Hematopoietic multipotent progenitor cell (in vitro differentiated cells): ENCODE measurements at regions not wholly inside any gene's neighbourhood (a gene's known extent, or its start where the extent isn't known, plus 50 kb on each side); places are given as distances from the start of the nearest gene placed in this dataset.
A peak's percentile ranks its signal among the peaks of the same experiment; 100 is the strongest.
"Not testable (repeated sequence)": the region's sequence is repeated elsewhere in the genome, so short reads cannot be mapped to it uniquely, and the experiment has no call there.

Experiments used
- DNase-seq, 3 donors: peaks; one replicate each; pipeline ENCODE4 v3.0.0-alpha.2; 2011 to 2015; ENCODE audit warnings: low read depth in 2 of 3, low spot score in 2 of 3

DNA sequence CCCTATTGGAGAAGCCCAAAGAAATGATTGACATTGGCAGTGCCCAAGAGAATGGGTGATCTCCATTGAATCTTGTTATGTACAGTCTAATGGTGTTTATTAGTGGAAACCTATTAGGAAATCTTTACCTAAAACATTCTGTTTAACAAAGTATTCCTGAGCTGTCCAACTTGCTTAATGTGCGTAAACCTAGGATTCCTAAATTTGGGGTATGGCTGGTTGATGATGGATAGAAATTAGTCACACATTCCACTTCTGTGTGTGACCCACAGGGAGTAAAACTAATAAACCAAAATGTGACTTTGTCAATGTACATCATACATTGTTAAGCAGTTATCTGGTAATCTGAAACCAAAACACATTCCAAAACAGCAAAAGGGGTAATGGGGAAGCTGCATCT, 761.3 kb downstream of the FSCB start:
- DNase-seq = no peak

DNA sequence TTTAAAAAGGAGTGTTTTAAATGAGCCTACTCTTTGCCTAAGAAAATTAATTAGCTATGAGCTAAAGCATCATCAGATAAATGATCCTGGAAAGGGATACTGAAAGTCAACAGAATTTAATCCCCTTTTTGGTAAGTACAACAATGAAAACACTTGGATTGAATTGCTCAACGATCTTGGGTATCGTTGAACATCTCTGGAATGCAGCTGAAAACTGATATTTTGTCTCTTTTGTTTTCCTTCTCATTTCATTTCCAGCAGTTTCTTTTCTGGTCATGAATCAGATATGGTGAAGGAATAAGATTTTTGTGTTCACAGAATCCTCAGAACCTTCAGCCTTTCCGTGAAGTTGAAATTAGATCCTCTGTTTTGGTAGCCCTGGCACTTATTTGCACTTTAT, 771.2 kb downstream of the FSCB start:
- DNase-seq = no peak

GRCh38 chr14:43729143-43729542, 777.9 kb downstream of the FSCB start:
- DNase-seq = peak in 1 of 3 donors; percentile 23

- no peak for DNase-seq
Observed at GRCh38 chr14:43706900-43707299, 800.2 kb downstream of the FSCB start.

DNA sequence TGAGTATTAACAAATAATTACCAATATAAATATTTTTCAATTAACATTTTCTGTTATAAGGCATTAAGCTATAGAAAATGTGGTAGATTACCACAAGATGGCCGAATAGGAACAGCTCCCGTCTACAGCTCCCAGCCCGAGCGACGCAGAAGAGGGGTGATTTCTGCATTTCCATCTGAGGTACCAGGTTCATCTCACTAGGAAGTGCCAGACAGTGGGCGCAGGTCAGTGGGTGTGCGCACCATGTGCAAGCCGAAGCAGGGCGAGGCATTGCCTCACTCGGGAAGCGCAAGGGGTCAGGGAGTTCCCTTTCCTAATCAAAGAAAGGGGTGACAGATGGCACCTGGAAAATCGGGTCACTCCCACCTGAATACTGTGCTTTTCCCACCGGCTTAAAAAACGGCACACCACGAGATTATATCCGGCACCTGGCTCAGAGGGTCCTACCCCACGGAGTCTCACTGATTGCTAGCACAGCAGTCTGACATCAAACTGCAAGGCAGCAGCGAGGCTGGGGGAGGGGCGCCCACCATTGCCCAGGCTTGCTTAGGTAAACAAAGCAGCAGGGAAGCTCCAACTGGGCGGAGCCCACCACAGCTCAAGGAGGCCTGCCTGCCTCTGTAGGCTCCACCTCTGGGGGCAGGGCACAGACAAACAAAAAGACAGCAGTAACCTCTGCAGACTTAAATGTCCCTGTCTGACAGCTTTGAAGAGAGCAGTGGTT, 808.4 kb downstream of the FSCB start:
- not testable (repeated sequence) for DNase-seq

GRCh38 chr14:43697003-43697402, 810.1 kb downstream of the FSCB start:
- DNase-seq = no peak

- no peak for DNase-seq
Observed at GRCh38 chr14:43692706-43693105, 814.4 kb downstream of the FSCB start.

GRCh38 chr14:43687921-43688320, 819.2 kb downstream of the FSCB start:
- DNase-seq = no peak

DNA sequence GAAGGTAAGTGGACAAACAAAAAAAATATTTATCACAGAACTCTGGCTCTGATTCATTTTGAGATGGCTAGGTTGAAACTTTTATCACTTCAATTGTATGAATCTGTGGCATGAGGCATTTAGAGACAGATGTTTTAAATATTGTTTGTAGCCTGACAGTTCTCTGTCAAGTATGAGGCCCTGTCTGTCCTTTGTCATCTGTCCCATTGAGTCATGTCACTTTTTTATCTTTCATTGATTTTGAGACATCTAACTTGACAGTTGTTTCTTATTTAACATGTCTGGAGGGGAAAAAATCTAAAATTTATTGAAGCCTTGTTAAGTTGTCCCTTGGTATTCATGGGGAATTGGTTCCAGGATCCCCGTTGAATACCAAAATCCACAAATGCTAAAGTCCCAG, 829.5 kb downstream of the FSCB start:
- DNase-seq = no peak

GRCh38 chr14:43674273-43674672, 832.8 kb downstream of the FSCB start:
- no peak for DNase-seq

DNA sequence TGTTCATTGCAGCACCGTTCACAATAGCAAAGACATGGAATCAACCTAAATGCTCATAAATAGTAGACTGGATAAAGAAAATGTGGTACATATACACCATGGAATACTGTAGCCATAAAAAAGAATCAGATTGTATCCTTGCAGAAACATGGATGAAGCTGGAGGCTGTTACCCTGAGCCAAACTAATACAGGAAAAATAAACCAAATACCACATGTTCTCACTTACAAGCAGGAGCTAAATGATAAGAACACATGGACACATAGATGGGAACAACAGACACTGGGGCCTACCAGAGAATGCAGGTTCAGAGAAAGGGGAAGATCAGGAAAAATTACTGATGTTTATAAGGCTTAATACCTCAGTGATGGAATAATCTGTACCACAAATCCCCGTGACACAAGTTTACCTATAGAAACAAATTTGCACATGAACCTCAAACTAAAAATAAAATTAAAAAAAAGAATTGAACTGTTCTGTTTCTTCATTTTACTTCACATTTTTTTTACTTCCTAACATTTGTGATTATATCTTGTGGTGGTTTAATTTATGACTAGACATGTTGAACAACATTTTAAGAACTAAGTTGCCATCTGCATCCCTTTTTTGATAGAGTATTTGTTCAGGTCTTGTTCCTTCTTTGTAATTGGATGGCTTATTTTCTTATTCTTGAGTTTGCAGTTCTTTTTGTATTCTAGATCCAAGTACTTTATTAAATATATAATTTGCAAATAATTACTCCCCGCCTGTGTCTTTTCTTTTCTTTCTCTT, 835.2 kb downstream of the FSCB start:
- DNase-seq = peak in 2 of 3 donors; percentile 0 to 76

- no peak for DNase-seq
Observed at GRCh38 chr14:43669355-43669754, 837.7 kb downstream of the FSCB start.

DNA sequence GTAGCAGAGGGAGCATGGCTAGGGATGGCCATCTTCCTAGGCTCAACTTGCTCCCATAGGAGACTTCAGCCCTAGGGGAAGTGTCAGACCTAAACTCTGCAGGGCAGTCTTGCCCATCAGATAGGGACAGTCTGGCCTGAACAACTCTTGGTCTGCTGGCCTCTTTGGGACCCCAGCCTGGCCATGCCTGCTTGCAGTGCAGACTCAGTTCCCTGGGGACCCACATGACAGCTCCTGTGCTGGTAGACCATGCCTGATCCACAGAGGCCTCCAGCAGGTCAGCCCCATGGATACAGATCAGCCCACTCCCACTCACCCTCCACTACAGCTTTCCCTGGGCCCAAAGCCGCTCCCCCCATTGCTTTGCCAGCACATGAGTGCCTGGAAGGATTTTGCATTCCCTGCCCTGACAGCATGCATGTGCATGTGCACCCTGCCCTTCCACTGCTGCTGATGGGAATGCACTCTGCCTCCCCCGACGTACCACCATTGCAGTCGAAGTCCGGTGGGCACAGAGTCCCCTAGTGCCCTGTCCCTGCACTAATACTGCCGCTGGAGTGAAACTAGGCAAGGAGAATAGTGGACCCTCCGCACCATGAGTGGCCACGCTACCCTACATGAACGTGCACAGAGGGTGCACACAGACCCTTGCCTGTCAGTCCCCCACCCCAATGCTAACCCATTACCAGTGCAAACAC, 841.4 kb downstream of the FSCB start:
- DNase-seq = no peak

- DNase-seq = not testable (repeated sequence)
Observed at GRCh38 chr14:43655194-43655593, 851.9 kb downstream of the FSCB start.

GRCh38 chr14:43651896-43652295, 855.2 kb downstream of the FSCB start:
- no peak for DNase-seq

- no peak for DNase-seq
Observed at GRCh38 chr14:43651185-43651787, 855.8 kb downstream of the FSCB start.

DNA sequence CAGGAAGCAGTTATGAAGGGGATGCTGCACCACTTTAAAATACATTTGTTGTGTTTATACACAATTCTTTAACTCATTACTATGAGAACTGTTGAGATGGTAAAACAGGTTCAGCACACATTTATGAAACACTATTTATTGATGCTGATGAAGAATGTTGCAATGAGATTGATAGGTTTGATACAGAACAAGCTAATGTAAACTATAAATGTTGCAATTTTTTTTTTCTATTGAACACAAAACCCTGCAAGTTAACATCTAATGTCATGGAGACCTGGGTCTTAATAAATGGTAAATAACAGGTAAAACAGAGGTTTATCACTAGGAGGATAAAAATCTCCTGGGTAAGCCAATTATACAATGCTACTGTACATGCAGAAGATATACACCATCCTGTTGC, 857.6 kb downstream of the FSCB start:
- DNase-seq = no peak

DNA sequence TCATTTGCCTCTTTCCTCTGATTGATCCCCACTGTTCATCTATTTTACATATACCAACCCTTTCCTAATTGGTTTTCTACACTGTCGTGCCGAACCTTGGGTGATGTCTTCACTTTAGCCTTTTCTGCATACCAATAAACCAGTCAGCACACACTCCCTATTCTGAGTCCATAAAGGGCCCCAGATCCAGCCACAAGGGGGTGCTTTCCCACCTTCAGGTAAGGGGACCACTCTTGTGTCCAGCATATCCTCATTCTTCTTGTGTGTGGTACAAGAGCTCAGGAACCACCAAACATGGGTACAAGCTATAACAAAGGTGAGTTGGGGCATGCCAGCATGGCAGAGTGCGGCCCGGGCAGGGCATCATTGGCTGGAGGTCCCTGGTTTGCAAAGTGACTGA, 859.8 kb downstream of the FSCB start:
- DNase-seq = no peak

GRCh38 chr14:43640718-43641267, 866.3 kb downstream of the FSCB start:
- no peak for DNase-seq

GRCh38 chr14:43625294-43625693, 881.8 kb downstream of the FSCB start:
- DNase-seq = no peak

GRCh38 chr14:43621282-43621681, 885.8 kb downstream of the FSCB start:
- no peak for DNase-seq
